GM18517 (cell line): ENCODE measurements at regions not wholly inside any gene's neighbourhood (a gene's known extent, or its start where the extent isn't known, plus 50 kb on each side); places are given as distances from the start of the nearest gene placed in this dataset.

Experiments used
- ATAC-seq: cut with Tn5 transposase; IDR thresholded peaks from one replicate; pipeline ENCODE4 v1.9.1; 2021; ENCODE audit warnings: mild to moderate bottlenecking, moderate library complexity; ENCODE audit not compliant: unreplicated experiment

DNA sequence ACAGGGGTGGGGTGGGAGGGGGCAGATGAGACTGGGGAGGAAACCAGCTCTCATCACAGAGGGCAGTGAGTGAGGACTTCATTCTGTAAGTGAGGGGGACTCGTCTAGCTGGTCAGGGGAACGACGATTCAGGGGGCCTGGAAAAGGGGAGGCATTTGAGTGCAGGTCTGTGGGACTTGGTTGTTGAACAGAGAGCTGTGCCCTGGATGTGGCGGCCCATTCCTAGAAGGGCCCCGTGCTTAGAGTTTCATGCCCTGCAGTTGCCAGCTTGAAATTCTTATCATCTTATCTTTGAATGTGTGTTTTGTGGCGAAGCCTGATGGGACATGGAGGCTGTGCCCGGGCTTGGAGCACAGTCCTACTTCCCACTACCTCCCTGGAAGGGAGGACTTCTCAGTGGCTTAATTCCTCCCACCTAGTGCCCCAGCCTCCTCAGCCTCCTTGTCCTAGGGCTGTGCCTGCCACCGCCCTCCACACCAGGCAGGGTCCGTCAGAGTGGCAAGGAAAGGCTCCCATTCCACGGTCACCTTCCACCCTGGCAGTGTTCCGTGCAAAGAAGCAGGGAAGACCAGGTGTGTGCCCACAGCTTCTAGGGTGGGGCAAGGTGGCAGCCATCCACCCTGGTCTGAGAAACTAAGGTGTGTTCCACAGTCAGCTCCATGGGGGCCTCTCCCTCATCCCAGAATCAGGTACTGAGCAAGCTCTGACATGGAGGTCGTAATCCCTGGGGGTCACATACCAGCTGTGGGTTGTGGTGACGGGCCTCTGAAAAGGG, 59.7 kb upstream of the LMO1 start:
- no peak for ATAC-seq

DNA sequence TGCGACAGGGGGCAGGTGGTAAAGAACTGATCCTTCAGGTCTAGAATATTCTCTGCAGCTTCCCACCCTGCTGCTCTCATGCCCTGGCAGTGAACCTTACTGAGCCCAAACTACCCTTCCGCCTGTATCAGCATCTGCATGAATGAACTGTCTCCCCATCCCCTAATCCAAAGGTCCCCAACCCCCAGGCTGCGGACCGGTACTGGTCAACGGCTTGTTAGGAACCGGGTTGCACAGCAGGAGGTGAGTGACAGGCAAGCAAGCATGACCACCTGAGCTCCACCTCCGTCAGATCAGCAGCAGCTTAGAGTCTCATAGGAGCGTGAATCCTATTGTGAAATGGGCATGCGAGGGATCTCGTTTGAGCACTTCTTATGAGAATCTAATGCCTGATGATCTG, 58.2 kb upstream of the LMO1 start:
- no peak for ATAC-seq

DNA sequence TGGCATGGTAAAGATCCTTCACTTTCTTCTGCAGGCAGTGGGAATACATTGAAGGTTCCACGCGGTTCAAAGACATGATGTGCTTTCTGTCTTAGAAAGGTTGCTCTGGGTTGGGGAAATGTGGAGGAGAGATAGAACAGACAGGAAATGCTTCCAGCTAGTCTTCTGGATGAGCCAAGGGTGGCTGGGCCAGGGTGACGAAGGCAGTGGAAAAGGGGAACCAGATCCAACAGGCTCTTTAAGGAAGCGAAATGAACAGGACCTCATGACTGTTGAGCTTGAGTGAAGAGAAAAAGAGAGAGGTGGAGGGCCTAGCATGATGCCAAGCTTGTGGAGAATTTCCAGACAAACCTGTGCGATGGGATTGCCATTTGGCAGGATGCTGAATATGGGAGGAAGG, 56.4 kb upstream of the LMO1 start:
- ATAC-seq = no peak

DNA sequence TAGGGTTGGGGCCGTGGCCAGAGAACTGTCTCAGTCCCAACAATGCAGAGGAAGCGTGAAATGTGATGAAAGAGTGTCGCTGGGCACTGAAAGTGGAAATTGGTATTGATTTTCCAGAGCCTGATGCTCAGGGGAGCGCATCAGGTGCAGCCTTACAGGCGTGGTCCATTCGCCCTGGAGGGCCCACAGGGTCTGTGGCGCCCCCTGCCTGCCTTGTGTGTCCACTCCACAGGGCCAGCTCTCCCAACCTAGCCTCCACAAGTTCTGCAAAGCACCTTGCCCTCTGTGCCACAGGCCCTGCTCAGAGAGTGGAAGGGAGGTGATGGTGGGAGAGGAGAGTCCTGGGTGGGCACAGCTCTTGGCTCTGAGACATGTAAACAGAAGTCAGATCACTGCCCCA, 54.9 kb upstream of the LMO1 start:
- no peak for ATAC-seq

DNA sequence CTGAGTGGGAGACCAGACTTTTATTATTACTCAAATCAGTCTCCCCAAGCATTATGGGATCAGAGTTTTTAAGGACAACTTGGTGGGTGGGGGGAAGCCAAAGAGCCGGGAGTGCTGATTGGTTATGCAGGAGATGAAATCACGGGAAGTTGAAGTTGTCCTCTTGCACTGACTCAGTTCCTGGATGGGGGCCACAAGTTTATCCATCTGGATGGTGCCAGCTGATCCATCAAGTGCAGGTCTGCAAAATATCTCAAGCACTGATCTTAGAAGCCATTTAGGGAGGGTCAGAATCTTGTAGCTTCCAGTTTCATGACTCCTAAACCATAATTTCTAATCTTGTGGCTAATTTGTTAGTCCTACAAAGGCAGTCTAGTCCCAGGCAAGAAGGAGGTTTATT, 53.5 kb upstream of the LMO1 start:
- no peak for ATAC-seq

DNA sequence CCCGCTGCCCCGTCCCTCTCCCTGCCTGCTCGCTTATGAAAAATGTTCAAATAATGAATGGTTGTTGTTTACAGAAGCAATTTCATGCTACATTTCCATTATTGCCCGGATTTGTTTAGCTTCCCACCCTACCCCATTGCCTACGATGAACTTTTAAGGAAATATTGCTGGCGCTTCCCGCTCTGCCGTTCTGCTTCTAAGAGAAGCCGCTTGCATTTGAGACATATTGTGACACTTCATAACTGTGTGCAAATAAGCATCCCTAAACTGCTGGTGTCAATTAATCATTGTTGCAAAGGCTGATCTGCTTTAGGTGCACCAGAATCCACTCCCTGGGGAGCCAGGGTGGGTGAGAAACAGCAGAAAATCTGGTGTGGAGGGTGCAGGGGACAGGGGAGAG, 52.3 kb upstream of the LMO1 start:
- ATAC-seq = no peak

DNA sequence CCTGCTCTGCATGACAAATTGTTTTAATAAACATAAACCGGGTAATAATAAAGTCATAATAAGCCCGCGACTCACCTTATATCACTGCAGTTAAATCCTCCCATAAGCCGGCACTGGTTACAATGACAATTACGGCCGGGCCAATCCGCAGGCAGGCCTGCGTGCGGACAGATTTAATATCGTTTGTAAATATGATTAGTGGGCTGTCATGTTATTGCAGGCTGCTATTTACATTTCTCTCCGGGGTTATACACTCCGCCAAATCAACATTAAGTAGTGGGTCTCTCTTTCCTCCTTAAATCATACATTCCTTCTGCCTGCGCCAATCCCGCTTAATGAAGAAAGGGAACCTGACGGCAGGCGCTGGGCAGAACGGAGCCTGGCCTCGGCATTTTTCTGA, 51.8 kb upstream of the LMO1 start:
- ATAC-seq = no peak

DNA sequence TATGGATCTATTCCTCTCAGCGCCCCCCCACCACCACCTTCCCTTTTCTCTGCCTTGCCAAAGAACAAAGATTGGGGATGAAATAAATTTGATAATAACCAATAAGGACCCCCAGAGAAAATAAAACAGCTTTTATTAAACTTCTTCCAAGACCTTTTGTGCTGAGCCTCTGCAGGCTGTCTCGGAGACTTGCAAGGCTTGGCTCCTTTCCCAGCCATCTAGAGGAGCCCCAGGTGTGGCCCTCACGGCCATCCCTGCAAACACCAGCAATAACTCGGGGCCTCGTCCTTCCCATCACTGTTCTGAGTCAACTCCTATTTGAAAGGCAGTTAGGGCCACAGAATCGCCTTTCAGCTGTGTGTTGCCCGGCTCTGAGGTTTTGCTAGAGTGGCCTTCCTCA, 51.2 kb upstream of the LMO1 start:
- no peak for ATAC-seq

DNA sequence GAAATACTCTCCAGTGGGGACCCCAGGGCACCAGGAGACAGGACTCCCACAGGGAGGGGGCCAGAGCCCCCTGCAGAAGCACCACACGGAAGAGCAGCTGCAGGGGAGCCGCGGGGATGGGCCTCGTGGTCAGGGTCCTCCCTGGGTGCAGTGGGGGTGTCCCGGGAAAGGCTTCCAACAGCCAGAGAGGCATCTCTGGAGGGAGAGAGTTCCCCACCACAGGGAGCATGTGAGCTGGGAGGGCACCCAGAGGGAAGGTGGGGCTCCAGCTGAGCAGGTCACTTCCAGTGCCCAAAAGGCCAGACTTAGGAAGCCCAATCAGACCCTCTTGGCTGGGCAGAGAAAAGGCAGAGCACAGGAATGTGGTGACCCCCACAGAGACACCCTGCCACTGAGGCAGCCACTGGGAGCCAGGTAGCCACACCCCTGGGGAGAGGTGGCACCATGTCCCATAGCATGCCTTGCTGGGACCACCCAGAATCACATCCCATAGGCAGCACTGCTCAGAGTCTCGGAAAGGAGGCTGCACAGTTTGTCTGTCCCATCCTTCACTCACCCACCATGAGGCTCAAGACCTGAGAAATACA, 49.9 kb upstream of the LMO1 start:
- ATAC-seq = no peak
